Natural killer cell (primary cell): ENCODE measurements at regions not wholly inside any gene's neighbourhood (a gene's known extent, or its start where the extent isn't known, plus 50 kb on each side); places are given as distances from the start of the nearest gene placed in this dataset.
"Not testable (repeated sequence)": the region's sequence is repeated elsewhere in the genome, so short reads cannot be mapped to it uniquely, and the experiment has no call there.

Source experiments
- ATAC-seq, 3 donors: fragments of 150-1000 bp in 2 of 3; fragments of 200-7000 bp in 1 of 3; cut with Tn5 transposase; 1 replicate in 1 of 3; 2 replicates in 2 of 3; pipeline ENCODE4 v1.10.0; 2021; ENCODE audit warnings: mild to moderate bottlenecking in 2 of 3, moderate library complexity in 2 of 3
- DNase-seq, 2 donors: peaks; one replicate each; pipeline versions ENCODE4 v3.0.0 to v3.0.0-alpha.2; 2013 to 2021; ENCODE audit warnings: mixed read lengths in 1 of 2
- H3K27ac ChIP-seq: one replicate; pipeline ENCODE4 v1.5.1; 2013; ENCODE audit warnings: mild to moderate bottlenecking, low read length
- H3K27me3 ChIP-seq: one replicate; pipeline ENCODE4 v1.6.1; 2013; ENCODE audit warnings: low read length; ENCODE audit not compliant: control insufficient read depth, insufficient read depth
- H3K36me3 ChIP-seq: one replicate; pipeline ENCODE4 v1.6.1; 2013; ENCODE audit warnings: low read length; ENCODE audit not compliant: control insufficient read depth, insufficient read depth
- H3K4me1 ChIP-seq: one replicate; pipeline ENCODE4 v1.6.1; 2013; ENCODE audit warnings: low read length; ENCODE audit not compliant: control insufficient read depth, insufficient read depth
- H3K4me3 ChIP-seq: one replicate; pipeline ENCODE4 v1.5.1; 2013; ENCODE audit warnings: low read length
- H3K9me3 ChIP-seq: one replicate; pipeline ENCODE4 v1.6.1; 2013; ENCODE audit warnings: low read length; ENCODE audit not compliant: control insufficient read depth, insufficient read depth
- H3K27ac Mint-ChIP-seq, 2 donors: one replicate each; pipeline ENCODE4 v1.8.0; 2022; ENCODE audit warnings: mild to moderate bottlenecking in 2 of 2, mixed read lengths in 2 of 2, moderate library complexity in 1 of 2
- H3K27me3 Mint-ChIP-seq, 2 donors: one replicate each; pipeline ENCODE4 v1.8.0; 2022; ENCODE audit warnings: low read depth in 2 of 2, mixed read lengths in 2 of 2
- H3K36me3 Mint-ChIP-seq: one replicate; pipeline ENCODE4 v1.8.0; 2022; ENCODE audit warnings: mixed read lengths
- H3K4me1 Mint-ChIP-seq, 2 donors: one replicate each; pipeline ENCODE4 v1.8.0; 2022; ENCODE audit warnings: mixed read lengths in 2 of 2
- H3K4me3 Mint-ChIP-seq: one replicate; pipeline ENCODE4 v1.8.0; 2022; ENCODE audit warnings: mild to moderate bottlenecking, moderate library complexity, mixed read lengths
- H3K9me3 Mint-ChIP-seq, 2 donors: one replicate each; pipeline ENCODE4 v1.8.0; 2022; ENCODE audit warnings: mixed read lengths in 2 of 2
- CTCF ChIP-seq: fragments of 200-600 bp; IDR thresholded peaks from one replicate; pipeline ENCODE4 v1.8.0; 2022; ENCODE audit warnings: antibody characterized with exemption
- WGBS: methylation state at CpG from one replicate; pipeline ENCODE4 v1.1.7; 2013; ENCODE audit warnings: missing lambda C conversion rate; ENCODE audit not compliant: insufficient coverage; 5-methylcytosine and 5-hydroxymethylcytosine counted together
- intact Hi-C: fragments of 100-400 bp; cut with micrococcal nuclease; formaldehyde crosslinking; loops from one replicate; pipeline ENCODE4 v1.14.2; 2022

- H3K36me3 Mint-ChIP-seq, H3K4me1 Mint-ChIP-seq, H3K27ac ChIP-seq, H3K36me3 ChIP-seq, H3K4me3 ChIP-seq, H3K9me3 Mint-ChIP-seq, H3K27me3 ChIP-seq, DNase-seq, H3K9me3 ChIP-seq, H3K27ac Mint-ChIP-seq, H3K27me3 Mint-ChIP-seq, H3K4me3 Mint-ChIP-seq, H3K4me1 ChIP-seq, intact Hi-C loops, ATAC-seq: not testable (repeated sequence)
- WGBS, result 100% methylated on average over 1 of the region's 2 CpGs
Measured at GRCh38 chr2:55124682-55125081, 74.4 kb upstream of the RTN4 start.

GRCh38 chr2:55123851-55124269, 73.6 kb upstream of the RTN4 start:
- Histone ChIP-seq H3K27ac (no peak overlapping the region), H3K27me3 (no peaks in the 10 kb centered on the region), H3K36me3 (no peaks in the 10 kb centered on the region), H3K4me3 (no peak overlapping the region), H3K4me1 (no peaks in the 10 kb centered on the region), H3K9me3 (no peaks in the 10 kb centered on the region)
- H3K4me3 Mint-ChIP-seq, result no peak overlapping the region
- peaks cover 0 to 3% of the 10 kb centered on the region in 2 donors for H3K27me3 Mint-ChIP-seq
- 85% methylated on average over 2 of the region's 2 CpGs for WGBS
- H3K9me3 Mint-ChIP-seq, result peaks cover 0 to 2% of the 10 kb centered on the region in 2 donors
- H3K36me3 Mint-ChIP-seq, result no peaks in the 10 kb centered on the region
- intact Hi-C loops, result no loop called here
- H3K27ac Mint-ChIP-seq, result no peak overlapping the region
- DNase-seq (no peak), ATAC-seq (no peak)
- H3K4me1 Mint-ChIP-seq, result no peaks in the 10 kb centered on the region
- no peak for TF ChIP-seq CTCF

- Histone ChIP-seq H3K4me1 (no peaks in the 10 kb centered on the region), H3K9me3 (no peaks in the 10 kb centered on the region), H3K36me3 (no peaks in the 10 kb centered on the region), H3K27ac (no peak overlapping the region), H3K27me3 (no peaks in the 10 kb centered on the region), H3K4me3 (no peak overlapping the region)
- TF ChIP-seq CTCF, result no peak
- Mint-ChIP-seq H3K4me3 (no peak overlapping the region), H3K27me3 (peaks cover 7 to 8% of the 10 kb centered on the region in 2 donors), H3K27ac (no peak overlapping the region), H3K36me3 (no peaks in the 10 kb centered on the region), H3K9me3 (no peaks in the 10 kb centered on the region), H3K4me1 (peaks cover 0 to 3% of the 10 kb centered on the region in 2 donors)
- no peak for ATAC-seq
- intact Hi-C loops, result no loop called here
- DNase-seq, result no peak
- WGBS, result 49% methylated on average over 8 of the region's 8 CpGs
Measured at GRCh38 chr2:55120634-55121359, 70.5 kb upstream of the RTN4 start.

GRCh38 chr2:55119711-55120487, 69.6 kb upstream of the RTN4 start:
- no peak for DNase-seq
- Histone ChIP-seq H3K27me3 (no peaks in the 10 kb centered on the region), H3K36me3 (no peaks in the 10 kb centered on the region), H3K4me3 (no peak overlapping the region), H3K27ac (no peak overlapping the region), H3K9me3 (no peaks in the 10 kb centered on the region), H3K4me1 (no peaks in the 10 kb centered on the region)
- peaks cover 7 to 8% of the 10 kb centered on the region in 2 donors for H3K27me3 Mint-ChIP-seq
- peaks cover 0 to 4% of the 10 kb centered on the region in 2 donors for H3K4me1 Mint-ChIP-seq
- H3K9me3 Mint-ChIP-seq, result no peaks in the 10 kb centered on the region
- H3K36me3 Mint-ChIP-seq, result no peaks in the 10 kb centered on the region
- H3K4me3 Mint-ChIP-seq, result no peak overlapping the region
- TF ChIP-seq CTCF, result no peak
- intact Hi-C loops, result no loop called here
- ATAC-seq, result no peak
- 82% methylated on average over 8 of the region's 10 CpGs for WGBS
- H3K27ac Mint-ChIP-seq, result no peak overlapping the region
